ENCODE measurements at regions not wholly inside any gene's neighbourhood (a gene's known extent, or its start where the extent isn't known, plus 50 kb on each side); places are given as distances from the start of the nearest gene placed in this dataset.

GRCh38 chr7:142583446-142583845 is 165.8 kb upstream of the PRSS1 start:
- no peak overlapping the region for H3K4me3 ChIP-seq (ENCODE audit: low read length, poor library complexity, severe bottlenecking)
- H3K9me2 ChIP-seq (replicated peaks; ENCODE audit: low read depth, low read length): no peaks in the 10 kb centered on the region
- TF ChIP-seq, protein P1, sequence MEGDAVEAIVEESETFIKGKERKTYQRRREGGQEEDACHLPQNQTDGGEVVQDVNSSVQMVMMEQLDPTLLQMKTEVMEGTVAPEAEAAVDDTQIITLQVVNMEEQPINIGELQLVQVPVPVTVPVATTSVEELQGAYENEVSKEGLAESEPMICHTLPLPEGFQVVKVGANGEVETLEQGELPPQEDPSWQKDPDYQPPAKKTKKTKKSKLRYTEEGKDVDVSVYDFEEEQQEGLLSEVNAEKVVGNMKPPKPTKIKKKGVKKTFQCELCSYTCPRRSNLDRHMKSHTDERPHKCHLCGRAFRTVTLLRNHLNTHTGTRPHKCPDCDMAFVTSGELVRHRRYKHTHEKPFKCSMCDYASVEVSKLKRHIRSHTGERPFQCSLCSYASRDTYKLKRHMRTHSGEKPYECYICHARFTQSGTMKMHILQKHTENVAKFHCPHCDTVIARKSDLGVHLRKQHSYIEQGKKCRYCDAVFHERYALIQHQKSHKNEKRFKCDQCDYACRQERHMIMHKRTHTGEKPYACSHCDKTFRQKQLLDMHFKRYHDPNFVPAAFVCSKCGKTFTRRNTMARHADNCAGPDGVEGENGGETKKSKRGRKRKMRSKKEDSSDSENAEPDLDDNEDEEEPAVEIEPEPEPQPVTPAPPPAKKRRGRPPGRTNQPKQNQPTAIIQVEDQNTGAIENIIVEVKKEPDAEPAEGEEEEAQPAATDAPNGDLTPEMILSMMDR (conservative IDR thresholded peaks at IDR 0.05; ENCODE audit: low read length): no peak
- TF ChIP-seq EZH2phosphoT487 (IDR thresholded peaks at IDR 0.05; ENCODE audit: borderline replicate concordance): no peak
- H3K9ac ChIP-seq (ENCODE audit: low read depth, low read length, poor library complexity, severe bottlenecking): peak overlapping the region; percentile 39
- no peak overlapping the region for H2AFZ ChIP-seq (ENCODE audit: low read length)
- H3K4me1 ChIP-seq (ENCODE audit: insufficient read depth, low read length, poor library complexity, severe bottlenecking): peaks cover 54% of the 10 kb centered on the region
- no peaks in the 10 kb centered on the region for H3F3A ChIP-seq (ENCODE audit: low read depth)
- H3K36me3 ChIP-seq (ENCODE audit: insufficient read depth, low read length): no peaks in the 10 kb centered on the region
- H3K4me2 ChIP-seq (ENCODE audit: low read depth, low read length, poor library complexity, severe bottlenecking): no peak overlapping the region
- H4K20me1 ChIP-seq (ENCODE audit: insufficient read depth, low read length, poor library complexity, severe bottlenecking): no peaks in the 10 kb centered on the region
- no peaks in the 10 kb centered on the region for H3K79me2 ChIP-seq (ENCODE audit: insufficient read depth, low read length)
- no peaks in the 10 kb centered on the region for H3K9me3 ChIP-seq (ENCODE audit: insufficient read depth, low read depth, low read length)
- no peaks in the 10 kb centered on the region for H3K27me3 ChIP-seq (ENCODE audit: insufficient read depth, low read length, poor library complexity, severe bottlenecking)

GRCh38 chr7:142582351-142582750 is 166.9 kb upstream of the PRSS1 start:
- Histone ChIP-seq H3F3A (ENCODE audit: low read depth) (no peaks in the 10 kb centered on the region), H3K9me2 (replicated peaks; ENCODE audit: low read depth, low read length) (no peaks in the 10 kb centered on the region), H4K20me1 (ENCODE audit: insufficient read depth, low read length, poor library complexity, severe bottlenecking) (no peaks in the 10 kb centered on the region), H2AFZ (ENCODE audit: low read length) (no peak overlapping the region), H3K27me3 (ENCODE audit: insufficient read depth, low read length, poor library complexity, severe bottlenecking) (no peaks in the 10 kb centered on the region), H3K9ac (ENCODE audit: low read depth, low read length, poor library complexity, severe bottlenecking) (no peak overlapping the region), H3K4me3 (ENCODE audit: low read length, poor library complexity, severe bottlenecking) (no peak overlapping the region), H3K4me1 (ENCODE audit: insufficient read depth, low read length, poor library complexity, severe bottlenecking) (peaks cover 45% of the 10 kb centered on the region), H3K79me2 (ENCODE audit: insufficient read depth, low read length) (no peaks in the 10 kb centered on the region), H3K4me2 (ENCODE audit: low read depth, low read length, poor library complexity, severe bottlenecking) (no peak overlapping the region), H3K36me3 (ENCODE audit: insufficient read depth, low read length) (no peaks in the 10 kb centered on the region), H3K9me3 (ENCODE audit: insufficient read depth, low read depth, low read length) (no peaks in the 10 kb centered on the region)
- TF ChIP-seq, protein P1 (conservative IDR thresholded peaks at IDR 0.05; ENCODE audit: low read length): no peak
- no peak for TF ChIP-seq EZH2phosphoT487 (IDR thresholded peaks at IDR 0.05; ENCODE audit: borderline replicate concordance)

- no peaks in the 10 kb centered on the region for H3K9me3 ChIP-seq (ENCODE audit: insufficient read depth, low read depth, low read length)
- no peaks in the 10 kb centered on the region for H3K36me3 ChIP-seq (ENCODE audit: insufficient read depth, low read length)
- no peaks in the 10 kb centered on the region for H4K20me1 ChIP-seq (ENCODE audit: insufficient read depth, low read length, poor library complexity, severe bottlenecking)
- H3F3A ChIP-seq (ENCODE audit: low read depth): no peaks in the 10 kb centered on the region
- H3K4me2 ChIP-seq (ENCODE audit: low read depth, low read length, poor library complexity, severe bottlenecking): peak overlapping the region; percentile 48
- H3K9ac ChIP-seq (ENCODE audit: low read depth, low read length, poor library complexity, severe bottlenecking): peak overlapping the region; percentile 27
- TF ChIP-seq, protein P1 (conservative IDR thresholded peaks at IDR 0.05; ENCODE audit: low read length): no peak
- no peak for TF ChIP-seq EZH2phosphoT487 (IDR thresholded peaks at IDR 0.05; ENCODE audit: borderline replicate concordance)
- no peaks in the 10 kb centered on the region for H3K79me2 ChIP-seq (ENCODE audit: insufficient read depth, low read length)
- peak overlapping the region; percentile 18 for H3K4me3 ChIP-seq (ENCODE audit: low read length, poor library complexity, severe bottlenecking)
- H3K9me2 ChIP-seq (replicated peaks; ENCODE audit: low read depth, low read length): no peaks in the 10 kb centered on the region
- no peaks in the 10 kb centered on the region for H3K27me3 ChIP-seq (ENCODE audit: insufficient read depth, low read length, poor library complexity, severe bottlenecking)
- H3K4me1 ChIP-seq (ENCODE audit: insufficient read depth, low read length, poor library complexity, severe bottlenecking): peaks cover 42% of the 10 kb centered on the region
- peak overlapping the region; percentile 68; the same call in 1 of the 2 replicates for H2AFZ ChIP-seq (ENCODE audit: low read length)
These were observed 167.9 kb upstream of the PRSS1 start for GRCh38 chr7:142581341-142581740.

Measured in Loucy (cell line).